ENCODE measurements at regions not wholly inside any gene's neighbourhood (a gene's known extent, or its start where the extent isn't known, plus 50 kb on each side); places are given as distances from the start of the nearest gene placed in this dataset.

GRCh38 chr12:94712815-94713515, 62.6 kb upstream of the TMCC3 start:
- TF ChIP-seq, protein P1, sequence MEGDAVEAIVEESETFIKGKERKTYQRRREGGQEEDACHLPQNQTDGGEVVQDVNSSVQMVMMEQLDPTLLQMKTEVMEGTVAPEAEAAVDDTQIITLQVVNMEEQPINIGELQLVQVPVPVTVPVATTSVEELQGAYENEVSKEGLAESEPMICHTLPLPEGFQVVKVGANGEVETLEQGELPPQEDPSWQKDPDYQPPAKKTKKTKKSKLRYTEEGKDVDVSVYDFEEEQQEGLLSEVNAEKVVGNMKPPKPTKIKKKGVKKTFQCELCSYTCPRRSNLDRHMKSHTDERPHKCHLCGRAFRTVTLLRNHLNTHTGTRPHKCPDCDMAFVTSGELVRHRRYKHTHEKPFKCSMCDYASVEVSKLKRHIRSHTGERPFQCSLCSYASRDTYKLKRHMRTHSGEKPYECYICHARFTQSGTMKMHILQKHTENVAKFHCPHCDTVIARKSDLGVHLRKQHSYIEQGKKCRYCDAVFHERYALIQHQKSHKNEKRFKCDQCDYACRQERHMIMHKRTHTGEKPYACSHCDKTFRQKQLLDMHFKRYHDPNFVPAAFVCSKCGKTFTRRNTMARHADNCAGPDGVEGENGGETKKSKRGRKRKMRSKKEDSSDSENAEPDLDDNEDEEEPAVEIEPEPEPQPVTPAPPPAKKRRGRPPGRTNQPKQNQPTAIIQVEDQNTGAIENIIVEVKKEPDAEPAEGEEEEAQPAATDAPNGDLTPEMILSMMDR (IDR thresholded peaks at IDR 0.05; ENCODE audit: insufficient read depth, low read depth, low read length) = no peak
- H3K4me3 ChIP-seq (ENCODE audit: low read depth, low read length) = no peak overlapping the region
- POLR2A ChIA-PET = no interaction called here
- no peak for DNase-seq (ENCODE audit: low read depth)
- H3K27me3 ChIP-seq (ENCODE audit: control insufficient read depth, insufficient read depth, low read length) = peaks cover 5% of the 10 kb centered on the region
- CTCF ChIA-PET = interaction anchor here (1.0 to 1.6 kb wide), 4 partner anchors 12 to 624 kb away, joined by 3 to 5 read pairs (median 4); no protein-coding TSS in a partner anchor
- H3K36me3 ChIP-seq (ENCODE audit: control insufficient read depth, insufficient read depth, low read length) = no peaks in the 10 kb centered on the region

DNA sequence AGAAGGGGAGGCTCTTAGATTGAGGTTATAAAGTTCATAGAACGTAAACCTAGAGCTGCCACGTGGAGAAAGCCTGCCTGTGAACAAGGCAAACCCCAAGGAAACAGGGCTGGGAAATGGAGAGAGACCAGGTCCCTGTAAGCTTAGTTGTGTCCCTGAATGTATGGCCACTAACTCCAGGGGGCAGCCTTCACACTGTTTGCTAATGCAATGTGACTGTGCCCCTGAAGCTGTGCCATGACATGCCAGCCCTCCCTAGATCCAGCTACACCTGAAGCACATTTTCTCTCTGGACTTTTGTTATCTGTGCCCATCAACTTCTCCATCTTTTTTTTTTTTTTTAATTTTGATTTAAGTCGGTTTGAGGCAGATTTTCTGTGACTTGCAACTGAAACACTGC, 60.6 kb upstream of the TMCC3 start:
- ChIA-PET CTCF (interaction anchor here (1.2 kb wide), 1 partner anchor 823 kb away, joined by 3 read pairs; no protein-coding TSS in a partner anchor), POLR2A (no interaction called here)
- TF ChIP-seq, protein P1 (IDR thresholded peaks at IDR 0.05; ENCODE audit: insufficient read depth, low read depth, low read length) = peak; percentile 43
- Histone ChIP-seq H3K36me3 (ENCODE audit: control insufficient read depth, insufficient read depth, low read length) (no peaks in the 10 kb centered on the region), H3K27me3 (ENCODE audit: control insufficient read depth, insufficient read depth, low read length) (peaks cover 6% of the 10 kb centered on the region), H3K4me3 (ENCODE audit: low read depth, low read length) (no peak overlapping the region)
- DNase-seq (ENCODE audit: low read depth) = no peak

- TF ChIP-seq, protein P1 (IDR thresholded peaks at IDR 0.05; ENCODE audit: insufficient read depth, low read depth, low read length) = no peak
- POLR2A ChIA-PET = no interaction called here
- CTCF ChIA-PET = interaction anchor here (1.4 kb wide), 1 partner anchor 9 kb away, joined by 5 read pairs; no protein-coding TSS in a partner anchor
Measured at GRCh38 chr12:94707892-94708291, 57.5 kb upstream of the TMCC3 start.

GRCh38 chr12:94707036-94707435, 56.7 kb upstream of the TMCC3 start:
- CTCF ChIA-PET = interaction anchor here (0.6 to 1.4 kb wide), 2 partner anchors 9 to 827 kb away, joined by 3 to 5 read pairs; no protein-coding TSS in a partner anchor
- POLR2A ChIA-PET = no interaction called here
- no peak for DNase-seq (ENCODE audit: low read depth)
- Histone ChIP-seq H3K27me3 (ENCODE audit: control insufficient read depth, insufficient read depth, low read length) (peaks cover 4% of the 10 kb centered on the region), H3K4me3 (ENCODE audit: low read depth, low read length) (no peak overlapping the region), H3K36me3 (ENCODE audit: control insufficient read depth, insufficient read depth, low read length) (no peaks in the 10 kb centered on the region)
- TF ChIP-seq, protein P1 (IDR thresholded peaks at IDR 0.05; ENCODE audit: insufficient read depth, low read depth, low read length) = no peak

More at GRCh38 chr12:94707892-94708291, 57.5 kb upstream of the TMCC3 start:
- Histone ChIP-seq H3K36me3 (ENCODE audit: control insufficient read depth, insufficient read depth, low read length) (no peaks in the 10 kb centered on the region), H3K27me3 (ENCODE audit: control insufficient read depth, insufficient read depth, low read length) (peaks cover 2% of the 10 kb centered on the region), H3K4me3 (ENCODE audit: low read depth, low read length) (no peak overlapping the region)
- no peak for DNase-seq (ENCODE audit: low read depth)

DNA sequence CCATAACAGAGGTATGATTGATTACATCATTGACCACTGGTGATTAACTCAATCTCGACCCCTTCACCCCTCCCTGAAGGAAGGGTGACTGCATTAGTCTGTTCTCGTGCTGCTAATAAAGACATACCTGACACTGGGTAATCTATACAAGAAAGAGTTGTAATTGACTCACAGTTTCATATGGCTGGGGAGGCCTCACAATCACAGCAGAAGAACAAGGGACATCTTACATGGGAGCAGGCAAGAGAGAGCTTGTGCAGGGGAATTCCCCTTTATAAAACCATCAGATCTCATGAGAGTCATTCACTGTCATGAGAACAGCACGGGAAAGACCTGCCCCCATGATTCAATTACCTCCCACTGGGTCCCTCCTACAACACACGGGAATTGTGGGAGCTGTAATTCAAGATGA, 55.9 kb upstream of the TMCC3 start:
- ChIA-PET CTCF (interaction anchor here (2.3 kb wide), 1 partner anchor 8 kb away, joined by 7 read pairs; no protein-coding TSS in a partner anchor), POLR2A (no interaction called here)
- Histone ChIP-seq H3K27me3 (ENCODE audit: control insufficient read depth, insufficient read depth, low read length) (peaks cover 5% of the 10 kb centered on the region), H3K36me3 (ENCODE audit: control insufficient read depth, insufficient read depth, low read length) (no peaks in the 10 kb centered on the region), H3K4me3 (ENCODE audit: low read depth, low read length) (no peak overlapping the region)
- TF ChIP-seq, protein P1 (IDR thresholded peaks at IDR 0.05; ENCODE audit: insufficient read depth, low read depth, low read length) = no peak
- no peak for DNase-seq (ENCODE audit: low read depth)

Measured in BJ (cell line).